Activated naive CD8-positive, alpha-beta T cell treated with anti-CD3 and anti-CD28 coated beads, Interleukin-2, amount 50 U/mL, for 24 hours (primary cell): ENCODE measurements at regions not wholly inside any gene's neighbourhood (a gene's known extent, or its start where the extent isn't known, plus 50 kb on each side); places are given as distances from the start of the nearest gene placed in this dataset.

Experiments
- ATAC-seq: fragments of 150-1000 bp; cut with Tn5 transposase; one replicate; pipeline ENCODE4 v1.10.0; 2021
- DNase-seq: peaks from one replicate; pipeline ENCODE4 v3.0.0; 2021
- H3K27ac Mint-ChIP-seq: one replicate; pipeline ENCODE4 v1.8.0; 2021; ENCODE audit warnings: mild to moderate bottlenecking, mixed read lengths
- H3K27me3 Mint-ChIP-seq: one replicate; pipeline ENCODE4 v1.8.0; 2021; ENCODE audit warnings: mixed read lengths
- H3K36me3 Mint-ChIP-seq: one replicate; pipeline ENCODE4 v1.8.0; 2021; ENCODE audit warnings: low read depth, mixed read lengths
- H3K4me1 Mint-ChIP-seq: one replicate; pipeline ENCODE4 v1.8.0; 2021; ENCODE audit warnings: mixed read lengths
- H3K4me3 Mint-ChIP-seq: one replicate; pipeline ENCODE4 v1.8.0; 2021; ENCODE audit warnings: mild to moderate bottlenecking, moderate library complexity, mixed read lengths
- H3K9me3 Mint-ChIP-seq: one replicate; pipeline ENCODE4 v1.8.0; 2021; ENCODE audit warnings: mixed read lengths

DNA sequence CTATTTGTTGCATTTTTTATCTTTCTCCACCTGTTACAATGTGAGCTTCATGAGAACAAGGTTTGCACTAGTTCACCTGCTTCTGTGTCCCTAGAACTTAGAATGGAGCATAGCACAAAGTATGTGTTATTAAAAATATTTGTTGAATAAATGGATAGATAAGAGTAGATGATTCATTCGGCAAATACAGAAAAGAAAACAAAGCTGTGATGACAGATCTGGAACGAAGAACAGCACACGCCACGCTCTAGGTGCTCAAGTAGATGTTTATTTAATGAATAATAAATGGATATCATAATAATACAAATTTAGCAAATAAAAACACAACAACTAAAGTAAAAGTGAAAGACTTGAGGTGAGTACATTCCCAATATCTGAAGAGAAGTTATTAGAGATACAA lies 273.1 kb downstream of the HAO1 start:
- ATAC-seq: no peak
- no peak for DNase-seq
- Mint-ChIP-seq H3K36me3 (no peaks in the 10 kb centered on the region), H3K27me3 (no peaks in the 10 kb centered on the region), H3K4me1 (no peaks in the 10 kb centered on the region), H3K27ac (no peak overlapping the region), H3K4me3 (no peak overlapping the region), H3K9me3 (no peaks in the 10 kb centered on the region)

- Mint-ChIP-seq H3K27ac (no peak overlapping the region), H3K4me3 (no peak overlapping the region), H3K36me3 (no peaks in the 10 kb centered on the region), H3K9me3 (peaks cover 1% of the 10 kb centered on the region), H3K4me1 (no peaks in the 10 kb centered on the region), H3K27me3 (no peaks in the 10 kb centered on the region)
- DNase-seq (no peak), ATAC-seq (no peak)
Measured at GRCh38 chr20:7672571-7672970, 267.7 kb downstream of the HAO1 start.

DNA sequence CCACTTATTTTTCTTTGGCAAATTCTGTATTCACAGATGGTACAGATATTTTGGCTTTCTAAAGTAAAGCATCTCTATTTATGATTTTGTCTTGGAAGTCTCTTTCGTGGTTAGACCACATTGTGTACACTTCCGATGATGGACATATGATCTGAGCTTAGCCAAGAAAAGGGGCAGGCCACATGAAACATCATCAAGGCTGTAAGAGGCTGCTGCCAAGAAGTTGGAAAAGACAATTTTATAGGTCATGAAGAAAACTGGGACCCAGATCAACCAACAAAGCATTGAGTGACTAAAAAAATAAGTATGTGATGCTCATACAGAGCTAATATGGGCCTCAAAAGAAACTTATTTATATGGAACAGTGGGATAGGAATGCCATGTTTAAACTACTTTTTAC lies 266.4 kb downstream of the HAO1 start:
- no peak for DNase-seq
- Mint-ChIP-seq H3K4me1 (no peaks in the 10 kb centered on the region), H3K4me3 (no peak overlapping the region), H3K27me3 (peaks cover 1% of the 10 kb centered on the region), H3K9me3 (peaks cover 4% of the 10 kb centered on the region), H3K36me3 (no peaks in the 10 kb centered on the region), H3K27ac (no peak overlapping the region)
- no peak for ATAC-seq

- no peak overlapping the region for H3K4me3 Mint-ChIP-seq
- no peaks in the 10 kb centered on the region for H3K4me1 Mint-ChIP-seq
- H3K27me3 Mint-ChIP-seq: no peaks in the 10 kb centered on the region
- no peak overlapping the region for H3K27ac Mint-ChIP-seq
- H3K9me3 Mint-ChIP-seq: peaks cover 6% of the 10 kb centered on the region
- ATAC-seq (no peak), DNase-seq (no peak)
- H3K36me3 Mint-ChIP-seq: no peaks in the 10 kb centered on the region
Measured at GRCh38 chr20:7682916-7683315, 257.3 kb downstream of the HAO1 start.

- H3K27ac Mint-ChIP-seq: no peak overlapping the region
- ATAC-seq (no peak), DNase-seq (no peak)
- H3K4me1 Mint-ChIP-seq: no peaks in the 10 kb centered on the region
- no peak overlapping the region for H3K4me3 Mint-ChIP-seq
- peaks cover 16% of the 10 kb centered on the region for H3K9me3 Mint-ChIP-seq
- no peaks in the 10 kb centered on the region for H3K27me3 Mint-ChIP-seq
- no peaks in the 10 kb centered on the region for H3K36me3 Mint-ChIP-seq
Measured at GRCh38 chr20:7687065-7687464, 253.2 kb downstream of the HAO1 start.

DNA sequence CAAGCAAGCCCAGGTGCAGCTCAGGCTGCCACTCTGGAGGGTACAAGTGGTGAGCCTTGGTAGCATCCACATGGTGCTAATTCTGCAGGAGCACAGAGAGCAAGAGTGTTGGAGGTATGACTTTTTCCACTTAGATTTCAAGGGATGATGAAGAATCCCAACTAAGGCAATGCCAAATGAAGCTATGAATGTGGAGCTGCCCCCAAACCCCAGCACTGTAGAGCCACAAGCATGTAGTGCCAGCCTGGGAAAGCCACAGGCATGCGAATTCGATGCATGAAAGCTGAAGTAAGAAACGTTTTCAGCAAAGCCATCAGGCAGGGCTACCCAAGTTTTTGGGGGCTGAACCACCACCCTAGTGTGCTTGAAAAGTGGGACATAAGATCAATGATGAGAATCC lies 251.1 kb downstream of the HAO1 start:
- Mint-ChIP-seq H3K36me3 (no peaks in the 10 kb centered on the region), H3K27me3 (no peaks in the 10 kb centered on the region), H3K9me3 (peaks cover 13% of the 10 kb centered on the region), H3K27ac (no peak overlapping the region), H3K4me1 (no peaks in the 10 kb centered on the region), H3K4me3 (no peak overlapping the region)
- DNase-seq: no peak
- no peak for ATAC-seq

DNA sequence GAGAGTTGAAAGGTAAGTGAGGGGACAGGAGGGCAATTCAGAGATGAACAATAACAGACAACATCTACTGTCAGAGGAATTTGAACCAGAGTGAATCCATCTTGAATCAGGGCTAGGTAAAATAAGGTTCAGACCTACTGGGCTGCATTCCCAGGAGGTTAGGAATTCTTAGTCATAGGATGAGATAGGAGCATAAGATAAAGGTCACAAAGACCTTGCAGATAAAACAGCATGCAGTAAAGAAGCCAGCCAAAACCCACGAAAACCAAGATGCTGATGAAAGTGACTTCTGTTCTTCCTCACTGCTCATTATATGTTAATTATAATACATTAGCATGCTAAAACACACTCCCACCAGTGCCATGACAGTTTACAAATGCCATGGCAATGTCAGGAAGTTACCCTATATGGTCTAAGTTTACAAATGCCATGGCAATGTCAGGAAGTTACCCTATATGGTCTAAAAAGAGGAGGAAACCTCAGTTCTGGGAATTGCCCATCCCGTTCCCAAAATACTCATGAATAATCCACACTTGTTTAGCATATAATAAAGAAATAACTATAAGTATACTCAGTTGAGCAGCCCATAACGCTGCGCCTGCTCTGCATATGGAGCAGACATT lies 248.5 kb downstream of the HAO1 start:
- no peak for ATAC-seq
- H3K9me3 Mint-ChIP-seq: peaks cover 10% of the 10 kb centered on the region
- no peaks in the 10 kb centered on the region for H3K27me3 Mint-ChIP-seq
- no peaks in the 10 kb centered on the region for H3K36me3 Mint-ChIP-seq
- H3K27ac Mint-ChIP-seq: no peak overlapping the region
- DNase-seq: no peak
- no peak overlapping the region for H3K4me3 Mint-ChIP-seq
- H3K4me1 Mint-ChIP-seq: no peaks in the 10 kb centered on the region

DNA sequence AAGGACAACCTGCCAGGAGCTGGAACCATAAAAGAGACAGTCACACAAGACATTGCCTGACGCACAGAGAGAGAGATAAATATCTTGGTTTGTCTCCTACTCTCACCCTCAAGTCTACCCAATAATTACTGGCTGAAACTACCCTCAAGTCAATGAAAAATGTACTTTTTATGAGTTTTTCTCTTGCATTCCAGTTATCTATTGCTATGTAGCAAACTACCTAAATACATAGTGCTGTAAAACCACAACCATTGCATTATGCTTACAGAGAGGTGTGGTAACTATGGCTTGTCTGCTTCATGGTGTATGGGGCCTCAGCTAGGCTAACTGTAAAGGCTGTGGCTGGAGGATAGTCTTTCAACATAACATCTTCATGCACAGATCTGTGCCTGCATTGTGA lies 247.8 kb downstream of the HAO1 start:
- Mint-ChIP-seq H3K27me3 (no peaks in the 10 kb centered on the region), H3K4me1 (no peaks in the 10 kb centered on the region), H3K9me3 (peaks cover 10% of the 10 kb centered on the region), H3K36me3 (no peaks in the 10 kb centered on the region), H3K27ac (no peak overlapping the region), H3K4me3 (no peak overlapping the region)
- ATAC-seq: no peak
- DNase-seq: no peak

- Mint-ChIP-seq H3K4me3 (no peak overlapping the region), H3K27me3 (no peaks in the 10 kb centered on the region), H3K4me1 (no peaks in the 10 kb centered on the region), H3K27ac (no peak overlapping the region), H3K9me3 (peaks cover 8% of the 10 kb centered on the region), H3K36me3 (no peaks in the 10 kb centered on the region)
- ATAC-seq (no peak), DNase-seq (no peak)
Measured at GRCh38 chr20:7693761-7694160, 246.5 kb downstream of the HAO1 start.

DNA sequence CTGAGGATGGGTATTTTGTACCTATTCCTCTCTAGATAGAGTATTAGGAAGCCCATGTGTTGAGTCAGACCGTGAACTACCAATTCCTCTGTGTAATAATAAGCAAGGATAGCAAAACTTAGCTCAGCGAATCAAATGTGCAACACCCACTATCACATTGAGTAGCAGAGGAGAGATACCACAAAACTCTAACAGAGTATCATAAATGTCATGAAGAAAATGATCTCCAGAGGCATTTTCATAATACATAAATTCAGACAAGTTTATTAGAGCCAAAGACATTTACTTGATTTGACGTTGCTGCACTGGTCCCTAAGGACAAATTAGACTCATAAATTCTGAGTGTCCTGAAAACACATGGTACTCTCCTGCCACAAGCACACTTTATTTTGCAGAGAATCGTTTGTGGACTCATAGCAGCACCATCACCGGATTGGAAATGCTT lies 245.2 kb downstream of the HAO1 start:
- no peak for DNase-seq
- Mint-ChIP-seq H3K4me1 (no peaks in the 10 kb centered on the region), H3K4me3 (no peak overlapping the region), H3K9me3 (peaks cover 6% of the 10 kb centered on the region), H3K36me3 (no peaks in the 10 kb centered on the region), H3K27ac (no peak overlapping the region), H3K27me3 (no peaks in the 10 kb centered on the region)
- no peak for ATAC-seq

GRCh38 chr20:7695635-7696034 lies 244.6 kb downstream of the HAO1 start:
- no peak for ATAC-seq
- no peak overlapping the region for H3K27ac Mint-ChIP-seq
- no peaks in the 10 kb centered on the region for H3K27me3 Mint-ChIP-seq
- H3K9me3 Mint-ChIP-seq: peaks cover 3% of the 10 kb centered on the region
- H3K36me3 Mint-ChIP-seq: no peaks in the 10 kb centered on the region
- no peaks in the 10 kb centered on the region for H3K4me1 Mint-ChIP-seq
- DNase-seq: no peak
- no peak overlapping the region for H3K4me3 Mint-ChIP-seq

GRCh38 chr20:7696311-7696710 lies 243.9 kb downstream of the HAO1 start:
- no peak overlapping the region for H3K4me3 Mint-ChIP-seq
- no peaks in the 10 kb centered on the region for H3K4me1 Mint-ChIP-seq
- H3K36me3 Mint-ChIP-seq: no peaks in the 10 kb centered on the region
- no peaks in the 10 kb centered on the region for H3K27me3 Mint-ChIP-seq
- H3K9me3 Mint-ChIP-seq: peaks cover 4% of the 10 kb centered on the region
- DNase-seq: no peak
- no peak for ATAC-seq
- no peak overlapping the region for H3K27ac Mint-ChIP-seq

DNA sequence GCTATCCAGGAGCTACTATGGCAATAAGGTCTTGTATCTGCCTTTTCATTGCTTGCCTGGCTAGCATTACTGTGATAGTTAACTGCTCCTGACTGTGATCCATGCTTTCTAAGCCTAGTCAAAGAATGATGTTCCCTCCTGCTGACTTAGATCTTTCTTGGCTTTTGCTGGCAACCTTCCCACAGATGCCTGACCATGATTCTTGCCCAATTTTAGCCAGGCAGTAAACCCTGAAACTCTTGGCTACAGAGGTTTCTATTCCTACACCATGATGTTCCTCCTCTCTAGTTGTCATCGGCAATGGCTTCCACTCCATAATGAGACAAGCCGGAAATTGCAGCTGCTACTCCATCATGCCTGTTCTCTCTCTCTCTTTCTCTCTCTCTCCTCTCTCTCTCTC lies 238.1 kb downstream of the HAO1 start:
- Mint-ChIP-seq H3K4me1 (no peaks in the 10 kb centered on the region), H3K9me3 (peaks cover 14% of the 10 kb centered on the region), H3K27ac (no peak overlapping the region), H3K4me3 (no peak overlapping the region), H3K27me3 (no peaks in the 10 kb centered on the region), H3K36me3 (no peaks in the 10 kb centered on the region)
- ATAC-seq (no peak), DNase-seq (no peak)

GRCh38 chr20:7703551-7703961 lies 236.7 kb downstream of the HAO1 start:
- no peak for DNase-seq
- Mint-ChIP-seq H3K4me3 (no peak overlapping the region), H3K36me3 (no peaks in the 10 kb centered on the region), H3K27me3 (no peaks in the 10 kb centered on the region), H3K9me3 (peaks cover 14% of the 10 kb centered on the region), H3K4me1 (no peaks in the 10 kb centered on the region), H3K27ac (no peak overlapping the region)
- ATAC-seq: no peak

DNA sequence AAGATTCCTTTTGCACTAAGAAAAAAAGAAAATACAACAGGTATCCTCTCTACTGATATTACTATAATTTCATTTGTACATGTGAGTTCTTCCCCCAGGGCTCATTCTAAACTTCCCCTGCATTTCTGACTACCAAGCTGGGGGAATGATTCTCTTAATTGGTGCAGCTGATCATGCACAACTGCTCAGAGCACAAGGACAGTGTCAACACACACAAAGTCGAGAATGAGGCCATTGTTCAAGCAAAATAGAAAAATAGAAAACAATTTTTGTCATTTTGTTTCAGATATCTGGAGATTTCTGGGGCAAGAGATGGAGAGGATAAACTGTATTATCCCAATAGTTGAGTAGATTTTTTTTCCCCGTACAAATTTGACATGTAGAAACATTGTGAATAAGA lies 236.3 kb downstream of the HAO1 start:
- no peaks in the 10 kb centered on the region for H3K27me3 Mint-ChIP-seq
- no peak overlapping the region for H3K27ac Mint-ChIP-seq
- H3K4me1 Mint-ChIP-seq: no peaks in the 10 kb centered on the region
- H3K9me3 Mint-ChIP-seq: peaks cover 14% of the 10 kb centered on the region
- no peaks in the 10 kb centered on the region for H3K36me3 Mint-ChIP-seq
- no peak for ATAC-seq
- no peak for DNase-seq
- H3K4me3 Mint-ChIP-seq: no peak overlapping the region

DNA sequence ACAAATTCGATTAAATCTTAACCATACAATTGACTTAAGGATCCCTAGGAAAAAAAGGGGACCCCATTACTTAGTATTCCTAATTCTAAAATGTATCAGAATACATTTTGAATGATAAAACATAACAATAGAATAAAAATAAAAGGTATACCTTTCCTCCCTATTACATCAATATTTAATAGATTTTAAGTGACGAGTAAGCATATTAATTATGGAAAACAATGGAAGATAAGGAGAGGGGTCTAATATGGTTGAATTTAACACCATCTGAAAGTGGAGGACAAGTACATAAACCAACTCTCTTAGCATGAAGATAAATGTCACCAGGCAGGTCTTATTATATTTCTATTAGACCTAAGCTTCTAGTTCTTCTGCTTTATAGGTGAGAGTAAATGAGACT lies 232.1 kb downstream of the HAO1 start:
- ATAC-seq: no peak
- H3K36me3 Mint-ChIP-seq: no peaks in the 10 kb centered on the region

More for the DNA sequence above, 232.1 kb downstream of the HAO1 start:
- H3K4me3 Mint-ChIP-seq: no peak overlapping the region
- H3K27ac Mint-ChIP-seq: no peak overlapping the region
- peaks cover 4% of the 10 kb centered on the region for H3K9me3 Mint-ChIP-seq
- H3K4me1 Mint-ChIP-seq: no peaks in the 10 kb centered on the region
- no peaks in the 10 kb centered on the region for H3K27me3 Mint-ChIP-seq
- DNase-seq: no peak
